Common myeloid progenitor, CD34-positive (primary cell): ENCODE measurements at regions not wholly inside any gene's neighbourhood (a gene's known extent, or its start where the extent isn't known, plus 50 kb on each side); places are given as distances from the start of the nearest gene placed in this dataset.

Experiments
- CTCF ChIA-PET: fragments of 350-600 bp; sonication (Branson Sonifier 250); formaldehyde crosslinking; loops from one replicate; lab custom pipeline; 2021; ENCODE audit warnings: antibody characterized with exemption; lab: Charles Lee
- POLR2A ChIA-PET: fragments of 350-600 bp; sonication (Branson Sonifier 250); formaldehyde crosslinking; loops from one replicate; lab custom pipeline; 2021; ENCODE audit warnings: antibody characterized with exemption; lab: Charles Lee
- DNase-seq, 3 donors: peaks; one replicate each; pipeline versions ENCODE4 v3.0.0 to v3.0.0-alpha.2; 2013
- H3K27ac ChIP-seq, 2 experiments: 1 replicate in 1 of 2; 2 replicates in 1 of 2; pipeline ENCODE4 v1.7.0; 2013; ENCODE audit warnings: inconsistent platforms in 2 of 2, low read length in 2 of 2, mild to moderate bottlenecking in 2 of 2, low read depth in 1 of 2, moderate library complexity in 1 of 2; ENCODE audit not compliant: severe bottlenecking in 2 of 2, insufficient read depth in 1 of 2, poor library complexity in 1 of 2
- H3K27me3 ChIP-seq, 5 experiments: replicated peaks in 2 of 5; 1 replicate in 3 of 5; 2 replicates in 2 of 5; pipeline versions ENCODE4 v1.6.1 to v1.7.0; 2013; ENCODE audit warnings: low read length in 4 of 5, mild to moderate bottlenecking in 2 of 5, moderate library complexity in 2 of 5, inconsistent platforms in 1 of 5; ENCODE audit not compliant: insufficient read depth in 5 of 5, control insufficient read depth in 4 of 5
- H3K36me3 ChIP-seq, 4 experiments: 1 replicate in 2 of 4; 2 replicates in 2 of 4; pipeline versions ENCODE4 v1.6.1 to v1.7.0; 2013; ENCODE audit warnings: low read length in 3 of 4, control low read depth in 1 of 4, mild to moderate bottlenecking in 1 of 4; ENCODE audit not compliant: control insufficient read depth in 4 of 4, insufficient read depth in 4 of 4
- H3K4me1 ChIP-seq, 4 experiments: 1 replicate in 3 of 4; 2 replicates in 1 of 4; pipeline versions ENCODE4 v1.6.1 to v1.7.1; 2013; ENCODE audit warnings: low read length in 3 of 4, mild to moderate bottlenecking in 3 of 4, control low read depth in 1 of 4, inconsistent platforms in 1 of 4, moderate library complexity in 1 of 4; ENCODE audit not compliant: control insufficient read depth in 4 of 4, insufficient read depth in 4 of 4; ENCODE audit errors: control extremely low read depth in 1 of 4
- H3K4me3 ChIP-seq, 7 experiments: 1 replicate in 4 of 7; 2 replicates in 3 of 7; pipeline versions ENCODE4 v1.5.1 to v1.7.0; 2013; ENCODE audit warnings: mild to moderate bottlenecking in 7 of 7, low read length in 6 of 7, moderate library complexity in 6 of 7, inconsistent platforms in 2 of 7, low read depth in 2 of 7, control low read depth in 1 of 7; ENCODE audit not compliant: insufficient read depth in 4 of 7, control insufficient read depth in 1 of 7; ENCODE audit errors: extremely low read depth in 1 of 7
- H3K9me3 ChIP-seq, 5 experiments: 1 replicate in 4 of 5; 2 replicates in 1 of 5; pipeline versions ENCODE4 v1.6.1 to v1.7.1; 2013; ENCODE audit warnings: low read length in 4 of 5, mild to moderate bottlenecking in 2 of 5, inconsistent platforms in 1 of 5, low read depth in 1 of 5, moderate library complexity in 1 of 5; ENCODE audit not compliant: control insufficient read depth in 4 of 5, insufficient read depth in 2 of 5; ENCODE audit errors: control extremely low read depth in 1 of 5
- WGBS: methylation state at CpG from one replicate; pipeline ENCODE4 v1.1.5; 2013; ENCODE audit not compliant: insufficient coverage; 5-methylcytosine and 5-hydroxymethylcytosine counted together

GRCh38 chr4:19508442-19508841 lies 743.3 kb upstream of the SLIT2 start:
- DNase-seq, result no peak
- Histone ChIP-seq H3K4me1 (no peaks in the 10 kb centered on the region), H3K27me3 (no peaks in the 10 kb centered on the region), H3K4me3 (no peak overlapping the region), H3K9me3 (no peaks in the 10 kb centered on the region), H3K27ac (no peak overlapping the region), H3K36me3 (no peaks in the 10 kb centered on the region)
- CTCF ChIA-PET, result no interaction called here
- WGBS, result 100% methylated on average over 4 of the region's 4 CpGs
- POLR2A ChIA-PET, result no interaction called here

GRCh38 chr4:19497705-19498104 lies 754.0 kb upstream of the SLIT2 start:
- no peaks in the 10 kb centered on the region for H3K9me3 ChIP-seq
- no peak overlapping the region for H3K27ac ChIP-seq
- H3K36me3 ChIP-seq, result no peaks in the 10 kb centered on the region
- CTCF ChIA-PET, result no interaction called here
- no peak for DNase-seq
- H3K4me1 ChIP-seq, result no peaks in the 10 kb centered on the region
- no peak overlapping the region for H3K4me3 ChIP-seq
- POLR2A ChIA-PET, result no interaction called here
- no peaks in the 10 kb centered on the region for H3K27me3 ChIP-seq

- 100% methylated on average over 1 of the region's 2 CpGs for WGBS
- Histone ChIP-seq H3K9me3 (no peaks in the 10 kb centered on the region), H3K4me1 (no peaks in the 10 kb centered on the region), H3K36me3 (no peaks in the 10 kb centered on the region), H3K27ac (no peak overlapping the region), H3K4me3 (no peak overlapping the region), H3K27me3 (no peaks in the 10 kb centered on the region)
- no peak for DNase-seq
- POLR2A ChIA-PET, result no interaction called here
- CTCF ChIA-PET, result no interaction called here
Observed at GRCh38 chr4:19496756-19497155, 754.9 kb upstream of the SLIT2 start.

- Histone ChIP-seq H3K4me1 (no peaks in the 10 kb centered on the region), H3K4me3 (no peak overlapping the region), H3K27me3 (no peaks in the 10 kb centered on the region), H3K9me3 (no peaks in the 10 kb centered on the region), H3K36me3 (no peaks in the 10 kb centered on the region), H3K27ac (no peak overlapping the region)
- ChIA-PET CTCF (no interaction called here), POLR2A (no interaction called here)
- no peak for DNase-seq
Observed at GRCh38 chr4:19494961-19495360, 756.7 kb upstream of the SLIT2 start.

- 94% methylated on average over 2 of the region's 2 CpGs for WGBS
- CTCF ChIA-PET, result no interaction called here
Observed at GRCh38 chr4:19492606-19493005, 759.1 kb upstream of the SLIT2 start.

GRCh38 chr4:19486400-19486799 lies 765.3 kb upstream of the SLIT2 start:
- Histone ChIP-seq H3K27ac (no peak overlapping the region), H3K9me3 (no peaks in the 10 kb centered on the region), H3K4me1 (no peaks in the 10 kb centered on the region), H3K36me3 (no peaks in the 10 kb centered on the region), H3K4me3 (no peak overlapping the region), H3K27me3 (no peaks in the 10 kb centered on the region)
- DNase-seq, result no peak
- CTCF ChIA-PET, result no interaction called here
- POLR2A ChIA-PET, result no interaction called here
- 100% methylated on average over 1 of the region's 3 CpGs for WGBS

More at GRCh38 chr4:19492606-19493005, 759.1 kb upstream of the SLIT2 start:
- H3K4me3 ChIP-seq, result no peak overlapping the region
- H3K27me3 ChIP-seq, result no peaks in the 10 kb centered on the region
- no peak overlapping the region for H3K27ac ChIP-seq
- H3K9me3 ChIP-seq, result no peaks in the 10 kb centered on the region
- no peak for DNase-seq
- no peaks in the 10 kb centered on the region for H3K4me1 ChIP-seq
- POLR2A ChIA-PET, result no interaction called here
- H3K36me3 ChIP-seq, result no peaks in the 10 kb centered on the region

GRCh38 chr4:19478791-19479190 lies 772.9 kb upstream of the SLIT2 start:
- Histone ChIP-seq H3K4me1 (no peaks in the 10 kb centered on the region), H3K27me3 (no peaks in the 10 kb centered on the region), H3K4me3 (no peak overlapping the region), H3K27ac (no peak overlapping the region), H3K9me3 (no peaks in the 10 kb centered on the region), H3K36me3 (no peaks in the 10 kb centered on the region)
- WGBS, result no CpG with 5 or more reads among the region's 2 CpGs
- ChIA-PET CTCF (no interaction called here), POLR2A (no interaction called here)
- no peak for DNase-seq
